Jurkat, Clone E6-1 (cell line): ENCODE measurements at regions not wholly inside any gene's neighbourhood (a gene's known extent, or its start where the extent isn't known, plus 50 kb on each side); places are given as distances from the start of the nearest gene placed in this dataset.
"Not testable (repeated sequence)": the region's sequence is repeated elsewhere in the genome, so short reads cannot be mapped to it uniquely, and the experiment has no call there.

Experiments
- DNase-seq: peaks from one replicate; pipeline ENCODE4 v3.0.0-alpha.2; 2011; ENCODE audit warnings: low read depth, low spot score
- H3K4me3 ChIP-seq: 2 replicates; pipeline ENCODE4 v1.5.1; 2011; ENCODE audit warnings: mild to moderate bottlenecking, low read length, control low read depth, moderate library complexity

GRCh38 chr5:163910226-163910625 lies 404.8 kb downstream of the MAT2B start:
- DNase-seq: no peak
- no peak overlapping the region for H3K4me3 ChIP-seq

- DNase-seq: no peak
- H3K4me3 ChIP-seq: no peak overlapping the region
These were observed 406.6 kb downstream of the MAT2B start for GRCh38 chr5:163912046-163912445.

- DNase-seq: no peak
These were observed 408.1 kb downstream of the MAT2B start for GRCh38 chr5:163913548-163913947.

GRCh38 chr5:163914910-163915309 lies 409.5 kb downstream of the MAT2B start:
- H3K4me3 ChIP-seq: no peak overlapping the region
- no peak for DNase-seq

More at GRCh38 chr5:163913548-163913947, 408.1 kb downstream of the MAT2B start:
- no peak overlapping the region for H3K4me3 ChIP-seq

GRCh38 chr5:163915481-163915961 lies 410.1 kb downstream of the MAT2B start:
- no peak for DNase-seq
- H3K4me3 ChIP-seq: no peak overlapping the region

GRCh38 chr5:163916376-163916775 lies 411.0 kb downstream of the MAT2B start:
- peak; percentile 20 for DNase-seq
- no peak overlapping the region for H3K4me3 ChIP-seq

- no peak for DNase-seq
- no peak overlapping the region for H3K4me3 ChIP-seq
These were observed 411.4 kb downstream of the MAT2B start for GRCh38 chr5:163916861-163917260.

- no peak for DNase-seq
- H3K4me3 ChIP-seq: no peak overlapping the region
These were observed 412.3 kb downstream of the MAT2B start for GRCh38 chr5:163917747-163918146.

GRCh38 chr5:163934990-163935389 lies 429.6 kb downstream of the MAT2B start:
- H3K4me3 ChIP-seq, DNase-seq: not testable (repeated sequence)

- no peak for DNase-seq
- H3K4me3 ChIP-seq: no peak overlapping the region
These were observed 433.2 kb downstream of the MAT2B start for GRCh38 chr5:163938595-163938994.

GRCh38 chr5:163941079-163941478 lies 435.7 kb downstream of the MAT2B start:
- DNase-seq: no peak
- no peak overlapping the region for H3K4me3 ChIP-seq

GRCh38 chr5:163943546-163943945 lies 438.1 kb downstream of the MAT2B start:
- no peak for DNase-seq
- H3K4me3 ChIP-seq: no peak overlapping the region

GRCh38 chr5:163944738-163945137 lies 439.3 kb downstream of the MAT2B start:
- no peak overlapping the region for H3K4me3 ChIP-seq

GRCh38 chr5:163947848-163948666 lies 442.6 kb downstream of the MAT2B start:
- no peak for DNase-seq
- H3K4me3 ChIP-seq: no peak overlapping the region

More at GRCh38 chr5:163944738-163945137, 439.3 kb downstream of the MAT2B start:
- no peak for DNase-seq

GRCh38 chr5:163950248-163950647 lies 444.8 kb downstream of the MAT2B start:
- no peak overlapping the region for H3K4me3 ChIP-seq

GRCh38 chr5:163951069-163951468 lies 445.6 kb downstream of the MAT2B start:
- H3K4me3 ChIP-seq: no peak overlapping the region
- no peak for DNase-seq

More at GRCh38 chr5:163950248-163950647, 444.8 kb downstream of the MAT2B start:
- DNase-seq: no peak

GRCh38 chr5:163953901-163954300 lies 448.5 kb downstream of the MAT2B start:
- no peak overlapping the region for H3K4me3 ChIP-seq
- DNase-seq: no peak

- H3K4me3 ChIP-seq, DNase-seq: not testable (repeated sequence)
These were observed 455.8 kb downstream of the MAT2B start for GRCh38 chr5:163961230-163961629.

GRCh38 chr5:163963881-163964280 lies 458.5 kb downstream of the MAT2B start:
- DNase-seq: no peak
- no peak overlapping the region for H3K4me3 ChIP-seq

GRCh38 chr5:163964671-163965070 lies 459.3 kb downstream of the MAT2B start:
- DNase-seq: no peak
- no peak overlapping the region for H3K4me3 ChIP-seq

GRCh38 chr5:163967268-163967667 lies 461.8 kb downstream of the MAT2B start:
- H3K4me3 ChIP-seq: no peak overlapping the region
- no peak for DNase-seq
